ENCODE measurements at regions not wholly inside any gene's neighbourhood (a gene's known extent, or its start where the extent isn't known, plus 50 kb on each side); places are given as distances from the start of the nearest gene placed in this dataset.

GRCh38 chr6:163797296-163797845 is 382.9 kb downstream of the QKI start:
- no peak for TF ChIP-seq CTCF (IDR thresholded peaks at IDR 0.05)
- ATAC-seq (no peak), DNase-seq (no peak)

GRCh38 chr6:163793011-163793983 is 378.8 kb downstream of the QKI start:
- Histone ChIP-seq H3K4me1 (no peaks in the 10 kb centered on the region), H3K9me3 (no peaks in the 10 kb centered on the region), H3K36me3 (no peaks in the 10 kb centered on the region), H3K4me3 (no peak overlapping the region), H3K27ac (no peak overlapping the region), H3K27me3 (no peaks in the 10 kb centered on the region)
- DNase-seq (no peak), ATAC-seq (no peak)
- intact Hi-C loops (cut with DNase I), result no loop called here
- no peak for TF ChIP-seq CTCF (IDR thresholded peaks at IDR 0.05)

More at GRCh38 chr6:163797296-163797845, 382.9 kb downstream of the QKI start:
- Histone ChIP-seq H3K27me3 (no peaks in the 10 kb centered on the region), H3K36me3 (no peaks in the 10 kb centered on the region), H3K4me1 (no peaks in the 10 kb centered on the region), H3K9me3 (no peaks in the 10 kb centered on the region), H3K4me3 (no peak overlapping the region), H3K27ac (no peak overlapping the region)
- intact Hi-C loops (cut with DNase I), result no loop called here

GRCh38 chr6:163790266-163790840 is 375.8 kb downstream of the QKI start:
- Histone ChIP-seq H3K27me3 (no peaks in the 10 kb centered on the region), H3K36me3 (no peaks in the 10 kb centered on the region), H3K27ac (no peak overlapping the region), H3K4me3 (no peak overlapping the region), H3K9me3 (no peaks in the 10 kb centered on the region), H3K4me1 (no peaks in the 10 kb centered on the region)
- TF ChIP-seq CTCF (IDR thresholded peaks at IDR 0.05), result no peak
- no peak for ATAC-seq
- intact Hi-C loops (cut with DNase I), result no loop called here
- no peak for DNase-seq

GRCh38 chr6:163789199-163789810 is 374.8 kb downstream of the QKI start:
- Histone ChIP-seq H3K9me3 (no peaks in the 10 kb centered on the region), H3K27ac (no peak overlapping the region), H3K36me3 (no peaks in the 10 kb centered on the region), H3K4me3 (no peak overlapping the region), H3K27me3 (no peaks in the 10 kb centered on the region), H3K4me1 (no peaks in the 10 kb centered on the region)
- intact Hi-C loops (cut with DNase I), result no loop called here
- TF ChIP-seq CTCF (IDR thresholded peaks at IDR 0.05), result no peak
- DNase-seq (no peak), ATAC-seq (no peak)

- Histone ChIP-seq H3K36me3 (no peaks in the 10 kb centered on the region), H3K27me3 (no peaks in the 10 kb centered on the region), H3K27ac (no peak overlapping the region), H3K9me3 (no peaks in the 10 kb centered on the region), H3K4me3 (no peak overlapping the region), H3K4me1 (no peaks in the 10 kb centered on the region)
- ATAC-seq (no peak), DNase-seq (no peak)
- no peak for TF ChIP-seq CTCF (IDR thresholded peaks at IDR 0.05)
- intact Hi-C loops (cut with DNase I), result no loop called here
Observed at GRCh38 chr6:163786995-163787671, 372.6 kb downstream of the QKI start.
